Fibroblast of gingiva (primary cell): ENCODE measurements at regions not wholly inside any gene's neighbourhood (a gene's known extent, or its start where the extent isn't known, plus 50 kb on each side); places are given as distances from the start of the nearest gene placed in this dataset.
"Not testable (repeated sequence)": the region's sequence is repeated elsewhere in the genome, so short reads cannot be mapped to it uniquely, and the experiment has no call there.

Experiments
- DNase-seq: peaks from one replicate; pipeline ENCODE4 v3.0.0-alpha.2; 2011; ENCODE audit warnings: low read depth

- no peak for DNase-seq
These were observed 419.8 kb upstream of the NFIA start for GRCh38 chr1:60662486-60663044.

GRCh38 chr1:60657926-60658325, 424.4 kb upstream of the NFIA start:
- no peak for DNase-seq

GRCh38 chr1:60655679-60656355, 426.5 kb upstream of the NFIA start:
- no peak for DNase-seq

GRCh38 chr1:60640033-60640551, 442.3 kb upstream of the NFIA start:
- DNase-seq, result not testable (repeated sequence)

- no peak for DNase-seq
These were observed 443.1 kb upstream of the NFIA start for GRCh38 chr1:60639287-60639686.

- no peak for DNase-seq
These were observed 444.7 kb upstream of the NFIA start for GRCh38 chr1:60637651-60638050.

- DNase-seq, result peak; percentile 8
These were observed 445.4 kb upstream of the NFIA start for GRCh38 chr1:60636946-60637345.

GRCh38 chr1:60634106-60634505, 448.3 kb upstream of the NFIA start:
- no peak for DNase-seq

- DNase-seq, result no peak
These were observed 459.9 kb upstream of the NFIA start for GRCh38 chr1:60622486-60622885.

- no peak for DNase-seq
These were observed 461.0 kb upstream of the NFIA start for GRCh38 chr1:60621368-60621851.

- no peak for DNase-seq
These were observed 462.3 kb upstream of the NFIA start for GRCh38 chr1:60620087-60620486.

- no peak for DNase-seq
These were observed 462.8 kb upstream of the NFIA start for GRCh38 chr1:60619581-60619980.

- no peak for DNase-seq
These were observed 466.7 kb upstream of the NFIA start for GRCh38 chr1:60615666-60616065.

GRCh38 chr1:60612790-60613189, 469.6 kb upstream of the NFIA start:
- no peak for DNase-seq

- not testable (repeated sequence) for DNase-seq
These were observed 475.4 kb upstream of the NFIA start for GRCh38 chr1:60606921-60607320.

- DNase-seq, result no peak
These were observed 481.8 kb upstream of the NFIA start for GRCh38 chr1:60600532-60600931.

- DNase-seq, result no peak
These were observed 482.8 kb upstream of the NFIA start for GRCh38 chr1:60599574-60599973.

GRCh38 chr1:60598041-60598910, 484.1 kb upstream of the NFIA start:
- DNase-seq, result no peak

- DNase-seq, result no peak
These were observed 485.3 kb upstream of the NFIA start for GRCh38 chr1:60596791-60597750.

GRCh38 chr1:60591583-60591982, 490.8 kb upstream of the NFIA start:
- no peak for DNase-seq

- no peak for DNase-seq
These were observed 492.4 kb upstream of the NFIA start for GRCh38 chr1:60589916-60590315.
